ENCODE measurements at regions not wholly inside any gene's neighbourhood (a gene's known extent, or its start where the extent isn't known, plus 50 kb on each side); places are given as distances from the start of the nearest gene placed in this dataset.

- H3K27ac ChIP-seq = no peak overlapping the region
- DNase-seq (ENCODE audit: low read depth, low spot score) = no peak
Measured at GRCh38 chr10:78555128-78555527, 513.6 kb upstream of the ZMIZ1 start.

- no peak overlapping the region for H3K27ac ChIP-seq
- no peak for DNase-seq (ENCODE audit: low read depth, low spot score)
Measured at GRCh38 chr10:78556705-78557432, 511.9 kb upstream of the ZMIZ1 start.

GRCh38 chr10:78557433-78557925, 511.3 kb upstream of the ZMIZ1 start:
- no peak for DNase-seq (ENCODE audit: low read depth, low spot score)
- no peak overlapping the region for H3K27ac ChIP-seq

GRCh38 chr10:78559661-78560340, 509.0 kb upstream of the ZMIZ1 start:
- DNase-seq (ENCODE audit: low read depth, low spot score) = no peak
- no peak overlapping the region for H3K27ac ChIP-seq

- DNase-seq (ENCODE audit: low read depth, low spot score) = no peak
- no peak overlapping the region for H3K27ac ChIP-seq
Measured at GRCh38 chr10:78560341-78560688, 508.5 kb upstream of the ZMIZ1 start.

GRCh38 chr10:78563314-78563713, 505.5 kb upstream of the ZMIZ1 start:
- no peak for DNase-seq (ENCODE audit: low read depth, low spot score)
- H3K27ac ChIP-seq = no peak overlapping the region

GRCh38 chr10:78565841-78566240, 502.9 kb upstream of the ZMIZ1 start:
- no peak overlapping the region for H3K27ac ChIP-seq
- DNase-seq (ENCODE audit: low read depth, low spot score) = no peak

GRCh38 chr10:78566284-78567111, 502.3 kb upstream of the ZMIZ1 start:
- no peak for DNase-seq (ENCODE audit: low read depth, low spot score)
- no peak overlapping the region for H3K27ac ChIP-seq

GRCh38 chr10:78567680-78568455, 500.9 kb upstream of the ZMIZ1 start:
- H3K27ac ChIP-seq = no peak overlapping the region
- no peak for DNase-seq (ENCODE audit: low read depth, low spot score)

GRCh38 chr10:78568620-78569019, 500.1 kb upstream of the ZMIZ1 start:
- no peak for DNase-seq (ENCODE audit: low read depth, low spot score)
- H3K27ac ChIP-seq = no peak overlapping the region

GRCh38 chr10:78570633-78571235, 498.0 kb upstream of the ZMIZ1 start:
- no peak for DNase-seq (ENCODE audit: low read depth, low spot score)
- no peak overlapping the region for H3K27ac ChIP-seq

GRCh38 chr10:78571286-78571685, 497.5 kb upstream of the ZMIZ1 start:
- DNase-seq (ENCODE audit: low read depth, low spot score) = no peak

GRCh38 chr10:78571891-78572290, 496.9 kb upstream of the ZMIZ1 start:
- no peak overlapping the region for H3K27ac ChIP-seq
- DNase-seq (ENCODE audit: low read depth, low spot score) = no peak

More at GRCh38 chr10:78571286-78571685, 497.5 kb upstream of the ZMIZ1 start:
- H3K27ac ChIP-seq = no peak overlapping the region

GRCh38 chr10:78572565-78572964, 496.2 kb upstream of the ZMIZ1 start:
- H3K27ac ChIP-seq = no peak overlapping the region
- DNase-seq (ENCODE audit: low read depth, low spot score) = no peak

- DNase-seq (ENCODE audit: low read depth, low spot score) = no peak
- H3K27ac ChIP-seq = no peak overlapping the region
Measured at GRCh38 chr10:78574547-78574946, 494.2 kb upstream of the ZMIZ1 start.

GRCh38 chr10:78575400-78575799, 493.4 kb upstream of the ZMIZ1 start:
- no peak for DNase-seq (ENCODE audit: low read depth, low spot score)
- H3K27ac ChIP-seq = no peak overlapping the region

- no peak for DNase-seq (ENCODE audit: low read depth, low spot score)
- H3K27ac ChIP-seq = no peak overlapping the region
Measured at GRCh38 chr10:78576276-78576675, 492.5 kb upstream of the ZMIZ1 start.

- H3K27ac ChIP-seq = no peak overlapping the region
- DNase-seq (ENCODE audit: low read depth, low spot score) = no peak
Measured at GRCh38 chr10:78577712-78578111, 491.1 kb upstream of the ZMIZ1 start.

- no peak overlapping the region for H3K27ac ChIP-seq
- peak; percentile 12 for DNase-seq (ENCODE audit: low read depth, low spot score)
Measured at GRCh38 chr10:78578929-78579328, 489.8 kb upstream of the ZMIZ1 start.

GRCh38 chr10:78579576-78579975, 489.2 kb upstream of the ZMIZ1 start:
- no peak overlapping the region for H3K27ac ChIP-seq
- no peak for DNase-seq (ENCODE audit: low read depth, low spot score)
